ENCODE measurements at regions not wholly inside any gene's neighbourhood (a gene's known extent, or its start where the extent isn't known, plus 50 kb on each side); places are given as distances from the start of the nearest gene placed in this dataset.

GRCh38 chr4:171162478-171162877, 650.7 kb upstream of the GALNTL6 start:
- H3K4me1 ChIP-seq (ENCODE audit: control insufficient read depth in 2 of 2, insufficient read depth in 2 of 2, low read length in 2 of 2) = no peaks in the 10 kb centered on the region
- no peaks in the 10 kb centered on the region for H3K27me3 ChIP-seq (ENCODE audit: control insufficient read depth in 2 of 2, insufficient read depth in 2 of 2, low read length in 2 of 2)
- H3K27ac ChIP-seq (ENCODE audit: low read depth in 2 of 2, low read length in 2 of 2) = no peak overlapping the region
- H3K9ac ChIP-seq (ENCODE audit: low read depth in 1 of 2, low read length in 2 of 2) = no peak overlapping the region
- no peak overlapping the region for H3K4me3 ChIP-seq (ENCODE audit: low read length in 2 of 2)
- no peaks in the 10 kb centered on the region for H3K9me3 ChIP-seq (ENCODE audit: control insufficient read depth in 2 of 2, low read length in 2 of 2)
- no peaks in the 10 kb centered on the region for H3K36me3 ChIP-seq (ENCODE audit: control insufficient read depth in 2 of 2, insufficient read depth in 2 of 2, low read length in 2 of 2)

- no peaks in the 10 kb centered on the region for H3K27me3 ChIP-seq (ENCODE audit: control insufficient read depth in 2 of 2, insufficient read depth in 2 of 2, low read length in 2 of 2)
These were observed 655.6 kb upstream of the GALNTL6 start for GRCh38 chr4:171157462-171158082.

GRCh38 chr4:171142639-171143038, 670.6 kb upstream of the GALNTL6 start:
- H3K4me1 ChIP-seq (ENCODE audit: control insufficient read depth in 2 of 2, insufficient read depth in 2 of 2, low read length in 2 of 2) = no peaks in the 10 kb centered on the region
- no peak overlapping the region for H3K4me3 ChIP-seq (ENCODE audit: low read length in 2 of 2)
- no peak overlapping the region for H3K27ac ChIP-seq (ENCODE audit: low read depth in 2 of 2, low read length in 2 of 2)
- H3K27me3 ChIP-seq (ENCODE audit: control insufficient read depth in 2 of 2, insufficient read depth in 2 of 2, low read length in 2 of 2) = no peaks in the 10 kb centered on the region
- no peaks in the 10 kb centered on the region for H3K9me3 ChIP-seq (ENCODE audit: control insufficient read depth in 2 of 2, low read length in 2 of 2)
- H3K36me3 ChIP-seq (ENCODE audit: control insufficient read depth in 2 of 2, insufficient read depth in 2 of 2, low read length in 2 of 2) = no peaks in the 10 kb centered on the region
- no peak overlapping the region for H3K9ac ChIP-seq (ENCODE audit: low read depth in 1 of 2, low read length in 2 of 2)

More at GRCh38 chr4:171157462-171158082, 655.6 kb upstream of the GALNTL6 start:
- no peak overlapping the region for H3K4me3 ChIP-seq (ENCODE audit: low read length in 2 of 2)
- no peaks in the 10 kb centered on the region for H3K4me1 ChIP-seq (ENCODE audit: control insufficient read depth in 2 of 2, insufficient read depth in 2 of 2, low read length in 2 of 2)
- no peaks in the 10 kb centered on the region for H3K36me3 ChIP-seq (ENCODE audit: control insufficient read depth in 2 of 2, insufficient read depth in 2 of 2, low read length in 2 of 2)
- no peak overlapping the region for H3K27ac ChIP-seq (ENCODE audit: low read depth in 2 of 2, low read length in 2 of 2)
- no peaks in the 10 kb centered on the region for H3K9me3 ChIP-seq (ENCODE audit: control insufficient read depth in 2 of 2, low read length in 2 of 2)
- H3K9ac ChIP-seq (ENCODE audit: low read depth in 1 of 2, low read length in 2 of 2) = no peak overlapping the region

- H3K36me3 ChIP-seq (ENCODE audit: control insufficient read depth in 2 of 2, insufficient read depth in 2 of 2, low read length in 2 of 2) = no peaks in the 10 kb centered on the region
- no peak overlapping the region for H3K27ac ChIP-seq (ENCODE audit: low read depth in 2 of 2, low read length in 2 of 2)
- H3K4me3 ChIP-seq (ENCODE audit: low read length in 2 of 2) = no peak overlapping the region
- no peaks in the 10 kb centered on the region for H3K4me1 ChIP-seq (ENCODE audit: control insufficient read depth in 2 of 2, insufficient read depth in 2 of 2, low read length in 2 of 2)
- H3K9me3 ChIP-seq (ENCODE audit: control insufficient read depth in 2 of 2, low read length in 2 of 2) = no peaks in the 10 kb centered on the region
- no peak overlapping the region for H3K9ac ChIP-seq (ENCODE audit: low read depth in 1 of 2, low read length in 2 of 2)
- H3K27me3 ChIP-seq (ENCODE audit: control insufficient read depth in 2 of 2, insufficient read depth in 2 of 2, low read length in 2 of 2) = no peaks in the 10 kb centered on the region
These were observed 671.2 kb upstream of the GALNTL6 start for GRCh38 chr4:171142045-171142444.

GRCh38 chr4:171130256-171130801, 682.9 kb upstream of the GALNTL6 start:
- Histone ChIP-seq H3K4me3 (ENCODE audit: low read length in 2 of 2) (no peak overlapping the region), H3K4me1 (ENCODE audit: control insufficient read depth in 2 of 2, insufficient read depth in 2 of 2, low read length in 2 of 2) (no peaks in the 10 kb centered on the region), H3K36me3 (ENCODE audit: control insufficient read depth in 2 of 2, insufficient read depth in 2 of 2, low read length in 2 of 2) (no peaks in the 10 kb centered on the region), H3K9me3 (ENCODE audit: control insufficient read depth in 2 of 2, low read length in 2 of 2) (no peaks in the 10 kb centered on the region), H3K27ac (ENCODE audit: low read depth in 2 of 2, low read length in 2 of 2) (no peak overlapping the region), H3K27me3 (ENCODE audit: control insufficient read depth in 2 of 2, insufficient read depth in 2 of 2, low read length in 2 of 2) (no peaks in the 10 kb centered on the region), H3K9ac (ENCODE audit: low read depth in 1 of 2, low read length in 2 of 2) (no peak overlapping the region)

- Histone ChIP-seq H3K4me1 (ENCODE audit: control insufficient read depth in 2 of 2, insufficient read depth in 2 of 2, low read length in 2 of 2) (no peaks in the 10 kb centered on the region), H3K36me3 (ENCODE audit: control insufficient read depth in 2 of 2, insufficient read depth in 2 of 2, low read length in 2 of 2) (no peaks in the 10 kb centered on the region), H3K9me3 (ENCODE audit: control insufficient read depth in 2 of 2, low read length in 2 of 2) (no peaks in the 10 kb centered on the region), H3K27me3 (ENCODE audit: control insufficient read depth in 2 of 2, insufficient read depth in 2 of 2, low read length in 2 of 2) (no peaks in the 10 kb centered on the region), H3K27ac (ENCODE audit: low read depth in 2 of 2, low read length in 2 of 2) (no peak overlapping the region), H3K4me3 (ENCODE audit: low read length in 2 of 2) (no peak overlapping the region), H3K9ac (ENCODE audit: low read depth in 1 of 2, low read length in 2 of 2) (no peak overlapping the region)
These were observed 695.1 kb upstream of the GALNTL6 start for GRCh38 chr4:171118091-171118490.

- Histone ChIP-seq H3K36me3 (ENCODE audit: control insufficient read depth in 2 of 2, insufficient read depth in 2 of 2, low read length in 2 of 2) (no peaks in the 10 kb centered on the region), H3K4me1 (ENCODE audit: control insufficient read depth in 2 of 2, insufficient read depth in 2 of 2, low read length in 2 of 2) (no peaks in the 10 kb centered on the region), H3K27ac (ENCODE audit: low read depth in 2 of 2, low read length in 2 of 2) (no peak overlapping the region), H3K9ac (ENCODE audit: low read depth in 1 of 2, low read length in 2 of 2) (no peak overlapping the region), H3K9me3 (ENCODE audit: control insufficient read depth in 2 of 2, low read length in 2 of 2) (no peaks in the 10 kb centered on the region), H3K27me3 (ENCODE audit: control insufficient read depth in 2 of 2, insufficient read depth in 2 of 2, low read length in 2 of 2) (no peaks in the 10 kb centered on the region), H3K4me3 (ENCODE audit: low read length in 2 of 2) (no peak overlapping the region)
These were observed 695.7 kb upstream of the GALNTL6 start for GRCh38 chr4:171117457-171117856.

- no peak overlapping the region for H3K9ac ChIP-seq (ENCODE audit: low read depth in 1 of 2, low read length in 2 of 2)
- H3K36me3 ChIP-seq (ENCODE audit: control insufficient read depth in 2 of 2, insufficient read depth in 2 of 2, low read length in 2 of 2) = no peaks in the 10 kb centered on the region
- H3K27me3 ChIP-seq (ENCODE audit: control insufficient read depth in 2 of 2, insufficient read depth in 2 of 2, low read length in 2 of 2) = no peaks in the 10 kb centered on the region
- no peak overlapping the region for H3K27ac ChIP-seq (ENCODE audit: low read depth in 2 of 2, low read length in 2 of 2)
- no peaks in the 10 kb centered on the region for H3K4me1 ChIP-seq (ENCODE audit: control insufficient read depth in 2 of 2, insufficient read depth in 2 of 2, low read length in 2 of 2)
- H3K9me3 ChIP-seq (ENCODE audit: control insufficient read depth in 2 of 2, low read length in 2 of 2) = peaks cover 0 to 3% of the 10 kb centered on the region in 2 donors
- no peak overlapping the region for H3K4me3 ChIP-seq (ENCODE audit: low read length in 2 of 2)
These were observed 711.4 kb upstream of the GALNTL6 start for GRCh38 chr4:171101845-171102244.

- Histone ChIP-seq H3K4me3 (ENCODE audit: low read length in 2 of 2) (no peak overlapping the region), H3K27ac (ENCODE audit: low read depth in 2 of 2, low read length in 2 of 2) (no peak overlapping the region), H3K36me3 (ENCODE audit: control insufficient read depth in 2 of 2, insufficient read depth in 2 of 2, low read length in 2 of 2) (no peaks in the 10 kb centered on the region), H3K4me1 (ENCODE audit: control insufficient read depth in 2 of 2, insufficient read depth in 2 of 2, low read length in 2 of 2) (no peaks in the 10 kb centered on the region), H3K9ac (ENCODE audit: low read depth in 1 of 2, low read length in 2 of 2) (no peak overlapping the region), H3K27me3 (ENCODE audit: control insufficient read depth in 2 of 2, insufficient read depth in 2 of 2, low read length in 2 of 2) (no peaks in the 10 kb centered on the region), H3K9me3 (ENCODE audit: control insufficient read depth in 2 of 2, low read length in 2 of 2) (peaks cover 0 to 2% of the 10 kb centered on the region in 2 donors)
These were observed 726.1 kb upstream of the GALNTL6 start for GRCh38 chr4:171087089-171087488.

- Histone ChIP-seq H3K9me3 (ENCODE audit: control insufficient read depth in 2 of 2, low read length in 2 of 2) (peaks cover 0 to 4% of the 10 kb centered on the region in 2 donors), H3K27ac (ENCODE audit: low read depth in 2 of 2, low read length in 2 of 2) (no peak overlapping the region), H3K4me1 (ENCODE audit: control insufficient read depth in 2 of 2, insufficient read depth in 2 of 2, low read length in 2 of 2) (no peaks in the 10 kb centered on the region), H3K27me3 (ENCODE audit: control insufficient read depth in 2 of 2, insufficient read depth in 2 of 2, low read length in 2 of 2) (no peaks in the 10 kb centered on the region), H3K9ac (ENCODE audit: low read depth in 1 of 2, low read length in 2 of 2) (no peak overlapping the region), H3K4me3 (ENCODE audit: low read length in 2 of 2) (no peak overlapping the region), H3K36me3 (ENCODE audit: control insufficient read depth in 2 of 2, insufficient read depth in 2 of 2, low read length in 2 of 2) (no peaks in the 10 kb centered on the region)
These were observed 745.8 kb upstream of the GALNTL6 start for GRCh38 chr4:171067422-171067821.

Data from mucosa of rectum (tissue), 2 donors.